ENCODE measurements at regions not wholly inside any gene's neighbourhood (a gene's known extent, or its start where the extent isn't known, plus 50 kb on each side); places are given as distances from the start of the nearest gene placed in this dataset.

- Histone ChIP-seq H3K4me1 (ENCODE audit: insufficient read depth, low read length, poor library complexity, severe bottlenecking) (no peaks in the 10 kb centered on the region), H3K27me3 (ENCODE audit: insufficient read depth, low read length, poor library complexity, severe bottlenecking) (no peaks in the 10 kb centered on the region), H3K9me3 (ENCODE audit: insufficient read depth, low read depth, low read length) (no peaks in the 10 kb centered on the region), H3F3A (ENCODE audit: low read depth) (no peaks in the 10 kb centered on the region), H3K9ac (ENCODE audit: low read depth, low read length, poor library complexity, severe bottlenecking) (no peak overlapping the region), H3K36me3 (ENCODE audit: insufficient read depth, low read length) (no peaks in the 10 kb centered on the region), H4K20me1 (ENCODE audit: insufficient read depth, low read length, poor library complexity, severe bottlenecking) (no peaks in the 10 kb centered on the region), H3K4me2 (ENCODE audit: low read depth, low read length, poor library complexity, severe bottlenecking) (no peak overlapping the region), H2AFZ (ENCODE audit: low read length) (no peak overlapping the region), H3K79me2 (ENCODE audit: insufficient read depth, low read length) (no peaks in the 10 kb centered on the region), H3K4me3 (ENCODE audit: low read length, poor library complexity, severe bottlenecking) (no peak overlapping the region), H3K9me2 (replicated peaks; ENCODE audit: low read depth, low read length) (no peaks in the 10 kb centered on the region)
- no peak for TF ChIP-seq EZH2phosphoT487 (IDR thresholded peaks at IDR 0.05; ENCODE audit: borderline replicate concordance)
- TF ChIP-seq, protein P1, sequence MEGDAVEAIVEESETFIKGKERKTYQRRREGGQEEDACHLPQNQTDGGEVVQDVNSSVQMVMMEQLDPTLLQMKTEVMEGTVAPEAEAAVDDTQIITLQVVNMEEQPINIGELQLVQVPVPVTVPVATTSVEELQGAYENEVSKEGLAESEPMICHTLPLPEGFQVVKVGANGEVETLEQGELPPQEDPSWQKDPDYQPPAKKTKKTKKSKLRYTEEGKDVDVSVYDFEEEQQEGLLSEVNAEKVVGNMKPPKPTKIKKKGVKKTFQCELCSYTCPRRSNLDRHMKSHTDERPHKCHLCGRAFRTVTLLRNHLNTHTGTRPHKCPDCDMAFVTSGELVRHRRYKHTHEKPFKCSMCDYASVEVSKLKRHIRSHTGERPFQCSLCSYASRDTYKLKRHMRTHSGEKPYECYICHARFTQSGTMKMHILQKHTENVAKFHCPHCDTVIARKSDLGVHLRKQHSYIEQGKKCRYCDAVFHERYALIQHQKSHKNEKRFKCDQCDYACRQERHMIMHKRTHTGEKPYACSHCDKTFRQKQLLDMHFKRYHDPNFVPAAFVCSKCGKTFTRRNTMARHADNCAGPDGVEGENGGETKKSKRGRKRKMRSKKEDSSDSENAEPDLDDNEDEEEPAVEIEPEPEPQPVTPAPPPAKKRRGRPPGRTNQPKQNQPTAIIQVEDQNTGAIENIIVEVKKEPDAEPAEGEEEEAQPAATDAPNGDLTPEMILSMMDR (conservative IDR thresholded peaks at IDR 0.05; ENCODE audit: low read length) = no peak
Measured at GRCh38 chr20:7703551-7703961, 236.7 kb downstream of the HAO1 start.

DNA sequence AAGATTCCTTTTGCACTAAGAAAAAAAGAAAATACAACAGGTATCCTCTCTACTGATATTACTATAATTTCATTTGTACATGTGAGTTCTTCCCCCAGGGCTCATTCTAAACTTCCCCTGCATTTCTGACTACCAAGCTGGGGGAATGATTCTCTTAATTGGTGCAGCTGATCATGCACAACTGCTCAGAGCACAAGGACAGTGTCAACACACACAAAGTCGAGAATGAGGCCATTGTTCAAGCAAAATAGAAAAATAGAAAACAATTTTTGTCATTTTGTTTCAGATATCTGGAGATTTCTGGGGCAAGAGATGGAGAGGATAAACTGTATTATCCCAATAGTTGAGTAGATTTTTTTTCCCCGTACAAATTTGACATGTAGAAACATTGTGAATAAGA is 236.3 kb downstream of the HAO1 start:
- TF ChIP-seq, protein P1 (conservative IDR thresholded peaks at IDR 0.05; ENCODE audit: low read length) = no peak
- TF ChIP-seq EZH2phosphoT487 (IDR thresholded peaks at IDR 0.05; ENCODE audit: borderline replicate concordance) = no peak
- Histone ChIP-seq H4K20me1 (ENCODE audit: insufficient read depth, low read length, poor library complexity, severe bottlenecking) (no peaks in the 10 kb centered on the region), H2AFZ (ENCODE audit: low read length) (no peak overlapping the region), H3K79me2 (ENCODE audit: insufficient read depth, low read length) (no peaks in the 10 kb centered on the region), H3K27me3 (ENCODE audit: insufficient read depth, low read length, poor library complexity, severe bottlenecking) (no peaks in the 10 kb centered on the region), H3K9me3 (ENCODE audit: insufficient read depth, low read depth, low read length) (no peaks in the 10 kb centered on the region), H3K9ac (ENCODE audit: low read depth, low read length, poor library complexity, severe bottlenecking) (no peak overlapping the region), H3K4me1 (ENCODE audit: insufficient read depth, low read length, poor library complexity, severe bottlenecking) (no peaks in the 10 kb centered on the region), H3K4me2 (ENCODE audit: low read depth, low read length, poor library complexity, severe bottlenecking) (no peak overlapping the region), H3K36me3 (ENCODE audit: insufficient read depth, low read length) (no peaks in the 10 kb centered on the region), H3F3A (ENCODE audit: low read depth) (no peaks in the 10 kb centered on the region), H3K9me2 (replicated peaks; ENCODE audit: low read depth, low read length) (no peaks in the 10 kb centered on the region), H3K4me3 (ENCODE audit: low read length, poor library complexity, severe bottlenecking) (no peak overlapping the region)

DNA sequence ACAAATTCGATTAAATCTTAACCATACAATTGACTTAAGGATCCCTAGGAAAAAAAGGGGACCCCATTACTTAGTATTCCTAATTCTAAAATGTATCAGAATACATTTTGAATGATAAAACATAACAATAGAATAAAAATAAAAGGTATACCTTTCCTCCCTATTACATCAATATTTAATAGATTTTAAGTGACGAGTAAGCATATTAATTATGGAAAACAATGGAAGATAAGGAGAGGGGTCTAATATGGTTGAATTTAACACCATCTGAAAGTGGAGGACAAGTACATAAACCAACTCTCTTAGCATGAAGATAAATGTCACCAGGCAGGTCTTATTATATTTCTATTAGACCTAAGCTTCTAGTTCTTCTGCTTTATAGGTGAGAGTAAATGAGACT is 232.1 kb downstream of the HAO1 start:
- TF ChIP-seq EZH2phosphoT487 (IDR thresholded peaks at IDR 0.05; ENCODE audit: borderline replicate concordance) = no peak
- TF ChIP-seq, protein P1 (conservative IDR thresholded peaks at IDR 0.05; ENCODE audit: low read length) = no peak

More for the DNA sequence above, 232.1 kb downstream of the HAO1 start:
- Histone ChIP-seq H3K9ac (ENCODE audit: low read depth, low read length, poor library complexity, severe bottlenecking) (no peak overlapping the region), H3K4me1 (ENCODE audit: insufficient read depth, low read length, poor library complexity, severe bottlenecking) (no peaks in the 10 kb centered on the region), H3K36me3 (ENCODE audit: insufficient read depth, low read length) (no peaks in the 10 kb centered on the region), H3K79me2 (ENCODE audit: insufficient read depth, low read length) (no peaks in the 10 kb centered on the region), H4K20me1 (ENCODE audit: insufficient read depth, low read length, poor library complexity, severe bottlenecking) (no peaks in the 10 kb centered on the region), H3K9me3 (ENCODE audit: insufficient read depth, low read depth, low read length) (no peaks in the 10 kb centered on the region), H2AFZ (ENCODE audit: low read length) (no peak overlapping the region), H3K9me2 (replicated peaks; ENCODE audit: low read depth, low read length) (no peaks in the 10 kb centered on the region), H3K4me2 (ENCODE audit: low read depth, low read length, poor library complexity, severe bottlenecking) (no peak overlapping the region), H3K4me3 (ENCODE audit: low read length, poor library complexity, severe bottlenecking) (no peak overlapping the region), H3K27me3 (ENCODE audit: insufficient read depth, low read length, poor library complexity, severe bottlenecking) (no peaks in the 10 kb centered on the region), H3F3A (ENCODE audit: low read depth) (no peaks in the 10 kb centered on the region)
